ENCODE measurements at regions not wholly inside any gene's neighbourhood (a gene's known extent, or its start where the extent isn't known, plus 50 kb on each side); places are given as distances from the start of the nearest gene placed in this dataset.

GRCh38 chrY:7807516-7807870 is 895.9 kb upstream of the AMELY start:
- DNase-seq (ENCODE audit: low spot score in 2 of 2), result no peak
- no peak for TF ChIP-seq POLR2A (IDR thresholded peaks at IDR 0.05)
- no peak for TF ChIP-seq CTCF (IDR thresholded peaks at IDR 0.05)
- intact Hi-C loops (cut with DNase I; ENCODE audit: low total_unique reads), result no loop called here
- H3K4me3 ChIP-seq (ENCODE audit: low read depth, poor library complexity, severe bottlenecking), result no peak overlapping the region

DNA sequence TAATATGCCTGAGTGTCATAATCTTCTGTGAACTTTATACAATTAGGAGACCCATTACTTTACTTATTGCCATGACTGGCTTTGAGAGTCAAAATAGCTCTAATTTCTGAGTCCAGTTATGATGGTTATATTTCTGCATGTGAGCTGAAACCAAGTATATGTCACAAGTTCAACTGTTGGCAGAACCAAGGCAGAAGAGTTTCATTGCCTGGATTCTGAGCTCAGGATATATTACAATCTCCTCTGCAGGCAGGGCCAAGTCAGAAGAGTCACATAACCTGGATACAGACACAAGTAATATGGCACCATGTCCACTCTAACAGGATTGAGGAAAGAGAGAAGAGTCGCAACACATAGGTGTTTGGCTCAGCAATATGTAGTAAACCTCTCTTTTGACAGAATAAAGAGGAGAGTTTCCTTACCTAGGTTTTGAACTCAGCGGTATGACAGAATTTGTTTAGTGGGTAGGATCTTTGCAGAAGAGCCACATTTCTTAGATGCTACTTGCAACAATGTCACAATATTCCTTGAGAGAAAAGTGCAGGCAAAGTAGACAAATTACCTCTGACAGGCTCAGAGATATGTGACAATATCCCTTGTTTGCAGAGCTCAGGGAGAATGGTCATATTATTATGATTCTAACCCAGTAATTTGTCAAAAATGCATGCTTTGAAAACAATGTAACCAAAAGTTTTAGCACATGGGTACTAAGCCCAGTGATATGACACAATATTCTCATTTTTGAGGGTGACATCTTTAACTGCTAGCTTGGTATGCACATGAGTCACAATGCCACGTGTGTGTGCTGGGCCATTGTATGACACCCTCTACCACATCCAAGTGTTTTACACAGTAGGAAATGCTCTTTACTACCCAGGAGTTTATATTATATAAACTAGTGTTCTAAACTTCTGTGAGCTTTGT is 895.3 kb upstream of the AMELY start:
- TF ChIP-seq POLR2A (IDR thresholded peaks at IDR 0.05), result no peak
- no peak for TF ChIP-seq CTCF (IDR thresholded peaks at IDR 0.05)
- intact Hi-C loops (cut with DNase I; ENCODE audit: low total_unique reads), result no loop called here
- DNase-seq (ENCODE audit: low spot score in 2 of 2), result no peak
- 65% methylated on average over 3 of the region's 3 CpGs; no CpG with 5 or more reads in 1 of the 2 donors for WGBS, 2 donors
- no peak overlapping the region for H3K4me3 ChIP-seq (ENCODE audit: low read depth, poor library complexity, severe bottlenecking)

DNA sequence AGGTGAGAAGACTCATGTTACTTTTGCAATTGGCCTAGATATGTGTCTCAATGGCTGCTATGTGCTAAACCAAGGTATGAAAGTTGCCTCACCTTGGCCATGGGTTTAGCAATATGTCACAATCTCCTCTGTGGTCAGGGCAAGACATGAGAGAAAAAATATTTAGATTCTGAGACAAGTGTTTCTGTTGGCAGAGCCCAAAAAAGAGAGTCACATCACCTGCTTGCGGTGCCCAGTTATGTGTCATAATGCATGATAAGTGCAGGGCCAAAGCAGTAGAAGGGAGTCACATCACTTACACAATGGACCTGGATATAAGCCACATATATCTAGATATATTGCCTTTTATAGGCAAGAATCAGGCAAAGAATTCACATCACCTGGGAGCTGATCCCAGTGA is 894.1 kb upstream of the AMELY start:
- TF ChIP-seq POLR2A (IDR thresholded peaks at IDR 0.05), result no peak
- no peak for TF ChIP-seq CTCF (IDR thresholded peaks at IDR 0.05)
- intact Hi-C loops (cut with DNase I; ENCODE audit: low total_unique reads), result no loop called here
- 18% methylated on average over 1 of the region's 1 CpG; no CpG with 5 or more reads in 1 of the 2 donors for WGBS, 2 donors
- no peak overlapping the region for H3K4me3 ChIP-seq (ENCODE audit: low read depth, poor library complexity, severe bottlenecking)
- DNase-seq (ENCODE audit: low spot score in 2 of 2), result no peak

GRCh38 chrY:7803737-7804136 is 892.2 kb upstream of the AMELY start:
- H3K4me3 ChIP-seq (ENCODE audit: low read depth, poor library complexity, severe bottlenecking), result no peak overlapping the region
- intact Hi-C loops (cut with DNase I; ENCODE audit: low total_unique reads), result no loop called here
- no peak for TF ChIP-seq POLR2A (IDR thresholded peaks at IDR 0.05)
- TF ChIP-seq CTCF (IDR thresholded peaks at IDR 0.05), result no peak
- no peak for DNase-seq (ENCODE audit: low spot score in 2 of 2)
- 67% methylated on average over 1 of the region's 1 CpG; no CpG with 5 or more reads in 1 of the 2 donors for WGBS, 2 donors

GRCh38 chrY:7796128-7796527 is 884.6 kb upstream of the AMELY start:
- TF ChIP-seq CTCF (IDR thresholded peaks at IDR 0.05), result no peak
- TF ChIP-seq POLR2A (IDR thresholded peaks at IDR 0.05), result no peak
- H3K4me3 ChIP-seq (ENCODE audit: low read depth, poor library complexity, severe bottlenecking), result no peak overlapping the region
- intact Hi-C loops (cut with DNase I; ENCODE audit: low total_unique reads), result no loop called here
- DNase-seq (ENCODE audit: low spot score in 2 of 2), result no peak

DNA sequence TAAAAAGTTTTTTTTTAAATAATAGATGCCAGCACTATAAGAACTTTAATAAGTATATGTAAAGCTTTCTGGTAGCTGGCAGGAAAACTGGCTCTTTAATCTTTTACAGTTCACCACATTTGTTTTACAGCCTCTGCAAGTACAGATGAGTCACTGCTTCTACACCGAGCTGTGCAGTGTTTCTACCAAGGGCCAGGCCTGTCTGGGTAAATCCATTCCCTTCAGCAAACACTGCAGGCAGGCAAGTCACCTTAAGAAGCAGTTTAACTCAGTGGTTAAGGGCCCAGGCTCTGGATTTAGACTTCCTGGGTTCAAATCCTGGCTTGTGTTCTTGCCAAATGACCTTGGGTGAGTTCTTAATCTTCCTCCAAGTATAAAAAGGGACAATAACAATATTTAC is 882.9 kb upstream of the AMELY start:
- no peak for DNase-seq (ENCODE audit: low spot score in 2 of 2)
- intact Hi-C loops (cut with DNase I; ENCODE audit: low total_unique reads), result no loop called here
- WGBS, 2 donors, result 7% methylated on average over 1 of the region's 1 CpG; no CpG with 5 or more reads in 1 of the 2 donors
- TF ChIP-seq POLR2A (IDR thresholded peaks at IDR 0.05) (no peak), CTCF (IDR thresholded peaks at IDR 0.05) (no peak)
- H3K4me3 ChIP-seq (ENCODE audit: low read depth, poor library complexity, severe bottlenecking), result no peak overlapping the region

All from lower leg skin (tissue), 4 donors.